Common myeloid progenitor, CD34-positive (primary cell): ENCODE measurements at regions not wholly inside any gene's neighbourhood (a gene's known extent, or its start where the extent isn't known, plus 50 kb on each side); places are given as distances from the start of the nearest gene placed in this dataset.

Source experiments
- CTCF ChIA-PET: fragments of 350-600 bp; sonication (Branson Sonifier 250); formaldehyde crosslinking; loops from one replicate; lab custom pipeline; 2021; ENCODE audit warnings: antibody characterized with exemption; lab: Charles Lee
- POLR2A ChIA-PET: fragments of 350-600 bp; sonication (Branson Sonifier 250); formaldehyde crosslinking; loops from one replicate; lab custom pipeline; 2021; ENCODE audit warnings: antibody characterized with exemption; lab: Charles Lee
- DNase-seq, 3 donors: peaks; one replicate each; pipeline versions ENCODE4 v3.0.0 to v3.0.0-alpha.2; 2013
- H3K27ac ChIP-seq, 2 experiments: 1 replicate in 1 of 2; 2 replicates in 1 of 2; pipeline ENCODE4 v1.7.0; 2013; ENCODE audit warnings: inconsistent platforms in 2 of 2, low read length in 2 of 2, mild to moderate bottlenecking in 2 of 2, low read depth in 1 of 2, moderate library complexity in 1 of 2; ENCODE audit not compliant: severe bottlenecking in 2 of 2, insufficient read depth in 1 of 2, poor library complexity in 1 of 2
- H3K27me3 ChIP-seq, 5 experiments: replicated peaks in 2 of 5; 1 replicate in 3 of 5; 2 replicates in 2 of 5; pipeline versions ENCODE4 v1.6.1 to v1.7.0; 2013; ENCODE audit warnings: low read length in 4 of 5, mild to moderate bottlenecking in 2 of 5, moderate library complexity in 2 of 5, inconsistent platforms in 1 of 5; ENCODE audit not compliant: insufficient read depth in 5 of 5, control insufficient read depth in 4 of 5
- H3K36me3 ChIP-seq, 4 experiments: 1 replicate in 2 of 4; 2 replicates in 2 of 4; pipeline versions ENCODE4 v1.6.1 to v1.7.0; 2013; ENCODE audit warnings: low read length in 3 of 4, control low read depth in 1 of 4, mild to moderate bottlenecking in 1 of 4; ENCODE audit not compliant: control insufficient read depth in 4 of 4, insufficient read depth in 4 of 4
- H3K4me1 ChIP-seq, 4 experiments: 1 replicate in 3 of 4; 2 replicates in 1 of 4; pipeline versions ENCODE4 v1.6.1 to v1.7.1; 2013; ENCODE audit warnings: low read length in 3 of 4, mild to moderate bottlenecking in 3 of 4, control low read depth in 1 of 4, inconsistent platforms in 1 of 4, moderate library complexity in 1 of 4; ENCODE audit not compliant: control insufficient read depth in 4 of 4, insufficient read depth in 4 of 4; ENCODE audit errors: control extremely low read depth in 1 of 4
- H3K4me3 ChIP-seq, 7 experiments: 1 replicate in 4 of 7; 2 replicates in 3 of 7; pipeline versions ENCODE4 v1.5.1 to v1.7.0; 2013; ENCODE audit warnings: mild to moderate bottlenecking in 7 of 7, low read length in 6 of 7, moderate library complexity in 6 of 7, inconsistent platforms in 2 of 7, low read depth in 2 of 7, control low read depth in 1 of 7; ENCODE audit not compliant: insufficient read depth in 4 of 7, control insufficient read depth in 1 of 7; ENCODE audit errors: extremely low read depth in 1 of 7
- H3K9me3 ChIP-seq, 5 experiments: 1 replicate in 4 of 5; 2 replicates in 1 of 5; pipeline versions ENCODE4 v1.6.1 to v1.7.1; 2013; ENCODE audit warnings: low read length in 4 of 5, mild to moderate bottlenecking in 2 of 5, inconsistent platforms in 1 of 5, low read depth in 1 of 5, moderate library complexity in 1 of 5; ENCODE audit not compliant: control insufficient read depth in 4 of 5, insufficient read depth in 2 of 5; ENCODE audit errors: control extremely low read depth in 1 of 5
- WGBS: methylation state at CpG from one replicate; pipeline ENCODE4 v1.1.5; 2013; ENCODE audit not compliant: insufficient coverage; 5-methylcytosine and 5-hydroxymethylcytosine counted together

DNA sequence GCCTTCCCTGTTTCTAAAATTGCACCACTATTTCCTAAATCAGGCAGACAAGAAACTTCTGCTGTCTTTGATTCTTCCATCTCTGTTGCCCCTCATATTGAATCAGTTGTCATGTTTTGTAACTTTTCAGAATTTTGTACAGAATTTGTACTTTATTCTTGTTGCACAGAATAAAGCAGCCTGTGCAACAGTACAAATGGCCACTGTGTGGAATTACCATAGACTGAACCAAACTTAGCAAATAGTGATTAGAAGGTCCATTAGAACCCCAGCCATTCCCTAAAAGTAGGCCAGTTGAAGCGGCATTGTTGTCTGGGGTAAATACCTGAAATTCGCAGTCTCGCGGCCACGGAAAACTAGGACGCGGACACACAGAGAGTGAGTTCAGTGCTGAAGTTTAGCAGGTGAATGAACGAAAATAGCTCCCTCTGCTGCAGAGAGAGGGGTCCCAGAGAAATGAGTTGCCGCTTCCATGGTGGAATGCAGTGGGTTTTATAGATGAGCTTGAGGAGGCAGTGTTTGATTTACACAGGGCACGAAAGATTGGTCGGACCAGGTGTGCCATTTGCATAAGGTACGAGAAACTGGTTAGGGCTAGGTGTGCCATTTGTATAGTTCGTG lies 71.8 kb downstream of the C4orf33 start:
- WGBS, result 42% methylated on average over 12 of the region's 13 CpGs
- Histone ChIP-seq H3K27me3 (peaks cover 3 to 14% (median 4%) of the 10 kb centered on the region in 5 experiments), H3K4me3 (no peak overlapping the region), H3K27ac (no peak overlapping the region), H3K9me3 (no peaks in the 10 kb centered on the region), H3K4me1 (no peaks in the 10 kb centered on the region), H3K36me3 (no peaks in the 10 kb centered on the region)
- DNase-seq, result peak; percentile 4 to 34 (median 21)
- CTCF ChIA-PET, result interaction anchor here (0.6 to 1.3 kb wide), 5 partner anchors 9 to 712 kb away, joined by 3 to 4 read pairs (median 3); no protein-coding TSS in a partner anchor
- POLR2A ChIA-PET, result interaction anchor here (0.6 kb wide), 1 partner anchor 235 kb away, joined by 6 read pairs; no protein-coding TSS in a partner anchor

DNA sequence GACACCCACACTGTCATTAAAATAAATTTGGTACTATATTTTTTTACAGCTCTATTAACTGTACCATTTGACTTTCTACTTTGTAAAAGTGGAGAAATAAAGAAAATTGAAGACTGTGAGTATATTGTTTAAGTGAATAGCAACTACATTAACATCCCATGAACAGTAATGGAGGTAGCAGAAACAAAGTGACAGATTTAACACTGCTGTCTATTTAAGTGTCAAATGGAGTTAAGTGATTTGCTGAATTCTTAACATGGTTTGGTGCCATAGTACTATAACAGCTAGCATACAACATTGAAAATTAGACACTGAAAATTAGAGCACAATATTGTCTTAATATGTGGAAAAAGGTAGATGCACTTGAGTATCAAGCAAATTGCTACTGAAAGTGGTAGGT lies 76.2 kb downstream of the C4orf33 start:
- Histone ChIP-seq H3K36me3 (no peaks in the 10 kb centered on the region), H3K4me1 (no peaks in the 10 kb centered on the region), H3K4me3 (no peak overlapping the region), H3K27ac (no peak overlapping the region), H3K9me3 (no peaks in the 10 kb centered on the region), H3K27me3 (peaks cover 3 to 12% (median 4%) of the 10 kb centered on the region in 5 experiments)
- ChIA-PET CTCF (no interaction called here), POLR2A (no interaction called here)
- no peak for DNase-seq

DNA sequence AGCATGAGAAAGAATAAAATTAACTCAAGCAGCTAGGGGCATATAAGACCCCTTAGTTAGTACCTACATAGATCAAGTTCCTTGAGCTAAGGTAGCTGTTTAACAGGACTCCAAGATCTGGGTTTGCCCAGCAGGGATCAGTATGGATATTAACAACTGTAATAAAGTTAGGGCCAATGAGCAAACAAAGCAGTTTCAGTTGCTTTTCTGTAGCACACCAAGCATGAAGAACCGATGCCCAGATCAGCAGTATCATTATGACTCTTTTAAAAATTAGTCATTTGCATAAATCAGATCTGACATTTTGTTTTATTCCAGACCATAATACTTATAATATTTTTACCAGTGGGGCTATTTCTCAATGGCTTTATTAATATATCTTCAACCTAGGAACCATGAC lies 80.9 kb downstream of the C4orf33 start:
- ChIA-PET POLR2A (interaction anchor here (0.6 kb wide), 1 partner anchor 330 kb away, joined by 4 read pairs; no protein-coding TSS in a partner anchor), CTCF (interaction anchor here (1.5 kb wide), 1 partner anchor 9 kb away, joined by 3 read pairs; no protein-coding TSS in a partner anchor)
- H3K36me3 ChIP-seq, result no peaks in the 10 kb centered on the region
- 100% methylated on average over 1 of the region's 1 CpG for WGBS
- H3K4me3 ChIP-seq, result no peak overlapping the region
- H3K27ac ChIP-seq, result no peak overlapping the region
- H3K4me1 ChIP-seq, result no peaks in the 10 kb centered on the region
- no peaks in the 10 kb centered on the region for H3K27me3 ChIP-seq
- DNase-seq, result no peak
- no peaks in the 10 kb centered on the region for H3K9me3 ChIP-seq

DNA sequence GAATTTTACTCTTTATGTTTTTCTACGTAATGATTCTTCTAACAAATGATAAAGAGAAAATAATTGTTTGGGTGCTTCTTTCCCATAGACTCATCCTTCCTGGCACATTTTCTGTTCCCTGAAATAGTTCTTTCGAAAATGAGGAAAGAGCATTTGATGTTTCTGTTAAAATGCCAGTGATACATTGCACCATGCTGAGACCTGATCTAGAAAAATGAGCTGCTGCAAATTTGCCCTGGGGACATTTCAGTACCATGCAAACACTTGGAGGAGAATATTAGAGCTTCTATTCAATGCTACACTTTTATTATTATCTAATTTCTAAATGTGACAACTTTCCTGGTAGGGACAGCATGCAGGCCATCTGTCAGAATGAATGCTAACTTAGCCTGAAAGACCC lies 83.3 kb downstream of the C4orf33 start:
- POLR2A ChIA-PET, result no interaction called here

DNA sequence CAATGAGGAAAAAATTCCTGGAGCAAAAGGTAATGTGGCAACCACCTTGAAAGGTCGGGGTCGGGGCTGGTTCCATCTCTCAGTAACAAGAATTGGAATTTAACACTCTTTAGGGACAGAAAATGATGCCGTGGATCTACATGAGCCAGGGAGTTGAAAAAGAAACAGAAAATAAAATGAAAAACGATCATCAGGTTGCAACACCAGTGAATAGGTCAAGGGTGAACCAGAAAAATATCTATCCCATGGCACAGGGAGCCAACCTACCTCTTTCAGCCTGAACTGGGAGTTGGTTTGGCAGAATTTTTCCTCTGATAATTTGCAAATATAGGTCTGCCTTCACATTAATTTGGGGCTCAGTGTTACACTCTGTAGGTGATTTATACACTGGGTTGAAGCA lies 93.7 kb downstream of the C4orf33 start:
- no peaks in the 10 kb centered on the region for H3K4me1 ChIP-seq
- no peak overlapping the region for H3K4me3 ChIP-seq
- POLR2A ChIA-PET, result no interaction called here
- 83% methylated on average over 4 of the region's 4 CpGs for WGBS
- no peaks in the 10 kb centered on the region for H3K9me3 ChIP-seq
- no peaks in the 10 kb centered on the region for H3K27me3 ChIP-seq
- DNase-seq, result no peak
- CTCF ChIA-PET, result no interaction called here
- no peak overlapping the region for H3K27ac ChIP-seq
- no peaks in the 10 kb centered on the region for H3K36me3 ChIP-seq

More for the DNA sequence above, 83.3 kb downstream of the C4orf33 start:
- Histone ChIP-seq H3K9me3 (no peaks in the 10 kb centered on the region), H3K4me1 (no peaks in the 10 kb centered on the region), H3K36me3 (no peaks in the 10 kb centered on the region), H3K4me3 (no peak overlapping the region), H3K27ac (no peak overlapping the region), H3K27me3 (no peaks in the 10 kb centered on the region)
- WGBS, result no CpG with 5 or more reads among the region's 2 CpGs
- CTCF ChIA-PET, result no interaction called here
- no peak for DNase-seq

DNA sequence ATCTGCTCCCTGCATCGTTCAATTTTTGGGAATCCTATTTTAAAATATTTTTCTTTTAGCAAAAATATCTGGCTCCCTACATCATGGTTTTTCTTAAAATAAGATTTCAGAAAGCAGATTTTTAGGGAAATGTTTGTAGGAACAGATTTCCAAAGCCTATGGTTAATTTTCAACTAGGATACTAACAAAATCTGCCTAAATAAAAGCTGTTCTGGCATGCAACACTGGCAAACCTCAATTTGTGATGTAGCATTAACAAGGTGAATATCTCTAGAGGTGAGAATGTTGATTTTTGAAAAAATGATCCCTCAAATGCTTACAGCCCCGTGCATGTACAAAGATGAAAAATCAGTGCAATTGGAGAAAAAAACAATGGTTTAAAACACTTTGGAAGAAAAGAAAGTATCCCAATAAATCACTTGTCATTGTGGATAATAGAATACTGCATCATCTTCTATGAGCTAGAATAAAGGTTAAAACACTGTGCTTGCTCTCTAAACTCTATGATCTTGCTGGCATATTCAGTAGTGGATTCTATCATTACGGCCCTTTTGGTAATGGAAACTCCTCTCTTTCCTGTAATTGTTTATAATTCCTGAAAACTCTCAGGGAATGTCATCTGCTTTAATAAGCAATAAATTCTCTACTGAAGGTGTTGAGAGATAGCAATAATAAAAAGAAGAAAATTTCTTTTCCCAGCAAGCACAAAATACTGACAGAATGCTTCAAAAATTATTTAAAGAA lies 97.6 kb downstream of the C4orf33 start:
- CTCF ChIA-PET, result no interaction called here
- Histone ChIP-seq H3K36me3 (no peaks in the 10 kb centered on the region), H3K27ac (no peak overlapping the region), H3K27me3 (no peaks in the 10 kb centered on the region), H3K9me3 (no peaks in the 10 kb centered on the region), H3K4me3 (no peak overlapping the region), H3K4me1 (no peaks in the 10 kb centered on the region)
- POLR2A ChIA-PET, result no interaction called here
- DNase-seq, result no peak
- WGBS, result 80% methylated on average over 1 of the region's 3 CpGs

DNA sequence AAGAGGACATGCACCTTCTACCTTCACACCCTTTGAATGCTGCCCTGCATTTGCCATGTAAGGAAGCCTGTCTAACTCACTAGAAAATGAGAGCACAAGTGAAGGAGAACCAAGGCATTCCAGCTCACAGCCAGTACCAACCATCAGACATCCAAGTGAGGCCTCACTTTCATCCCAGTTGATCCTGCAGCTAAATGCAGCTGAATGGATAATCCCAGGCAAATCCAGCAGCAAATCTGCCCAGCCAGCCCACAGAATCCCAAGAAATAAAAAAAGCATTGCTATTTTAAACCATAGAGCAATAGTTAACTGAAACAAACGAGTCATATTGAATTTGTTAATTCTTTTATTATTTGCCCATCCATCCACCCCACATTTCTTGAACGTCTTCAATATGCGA lies 112.5 kb downstream of the C4orf33 start:
- no peak overlapping the region for H3K4me3 ChIP-seq
- no peaks in the 10 kb centered on the region for H3K4me1 ChIP-seq
- CTCF ChIA-PET, result no interaction called here
- peaks cover 0 to 3% (median 0%) of the 10 kb centered on the region in 5 experiments for H3K27me3 ChIP-seq
- DNase-seq, result no peak
- H3K9me3 ChIP-seq, result no peaks in the 10 kb centered on the region
- H3K36me3 ChIP-seq, result no peaks in the 10 kb centered on the region
- WGBS, result no CpG with 5 or more reads among the region's 3 CpGs
- H3K27ac ChIP-seq, result no peak overlapping the region
- POLR2A ChIA-PET, result no interaction called here
